Endothelial cell of umbilical vein (primary cell): ENCODE measurements at regions not wholly inside any gene's neighbourhood (a gene's known extent, or its start where the extent isn't known, plus 50 kb on each side); places are given as distances from the start of the nearest gene placed in this dataset.

ENCODE experiments used
- BruUV-seq: library from RNA; stranded (reverse); fragments of 400-500 nt; replicated peaks from 2 replicates; lab custom pipeline; 2021; lab: Mats Ljungman, UMichigan
- CTCF ChIA-PET: fragments of 300-600, 350-600 bp; sonication (Branson Sonifier 250); formaldehyde crosslinking; loops from one replicate; lab custom pipeline; 2021; ENCODE audit warnings: antibody characterized with exemption, inconsistent platforms; lab: Charles Lee
- POLR2A ChIA-PET: fragments of 300-600, 350-600 bp; sonication (Branson Sonifier 250); formaldehyde crosslinking; loops from one replicate; lab custom pipeline; 2021; ENCODE audit warnings: antibody characterized with exemption, inconsistent platforms; lab: Charles Lee
- DNase-seq: peaks from one replicate; pipeline ENCODE4 v3.0.0-alpha.2; 2011; ENCODE audit warnings: low read depth, low spot score
- FAIRE-seq: peaks from 2 replicates; lab custom pipeline; 2011; peaks lifted over from hg19 to GRCh38; lab: Jason Lieb, UNC
- H2AFZ ChIP-seq: 2 replicates; pipeline ENCODE4 v1.6.0; 2012; ENCODE audit warnings: low read depth, low read length, control low read depth, inconsistent platforms
- H3K27ac ChIP-seq: 2 replicates; pipeline ENCODE4 v1.5.1; 2011; ENCODE audit warnings: low read depth, mild to moderate bottlenecking, control low read depth, low read length, moderate library complexity; ENCODE audit not compliant: insufficient read depth
- H3K27me3 ChIP-seq, 2 experiments: 2 replicates each; pipeline versions ENCODE4 v1.6.0 to v1.6.1; 2011; ENCODE audit warnings: low read length in 2 of 2, mixed read lengths in 1 of 2; ENCODE audit not compliant: control insufficient read depth in 2 of 2, insufficient read depth in 2 of 2
- H3K36me3 ChIP-seq, 2 experiments: 2 replicates in 1 of 2; 3 replicates in 1 of 2; pipeline ENCODE4 v1.5.1; 2011; ENCODE audit warnings: low read length in 2 of 2, mild to moderate bottlenecking in 1 of 2, moderate library complexity in 1 of 2; ENCODE audit not compliant: control insufficient read depth in 2 of 2, insufficient read depth in 2 of 2; ENCODE audit errors: extremely low read depth in 1 of 2
- H3K4me1 ChIP-seq: 3 replicates; pipeline ENCODE4 v1.5.1; 2011; ENCODE audit warnings: mild to moderate bottlenecking, low read length; ENCODE audit not compliant: control insufficient read depth, insufficient read depth; ENCODE audit errors: extremely low read depth
- H3K4me2 ChIP-seq: 2 replicates; pipeline ENCODE4 v1.6.1; 2011; ENCODE audit warnings: low read length, control low read depth, mixed read lengths; ENCODE audit not compliant: insufficient read depth
- H3K4me3 ChIP-seq, 3 experiments: fragments of 200-600 bp in 1 of 3; sonication (generic), shearing (Covaris generic) in 1 of 3; replicated peaks in 1 of 3; 2 replicates each; pipeline ENCODE4 v1.5.1; 2011 to 2016; ENCODE audit warnings: control low read depth in 3 of 3, low read length in 3 of 3, mild to moderate bottlenecking in 2 of 3, inconsistent platforms in 1 of 3, low read depth in 1 of 3, moderate library complexity in 1 of 3; ENCODE audit not compliant: insufficient read depth in 1 of 3
- H3K79me2 ChIP-seq: 2 replicates; pipeline ENCODE4 v1.6.0; 2012; ENCODE audit warnings: low read length, inconsistent platforms; ENCODE audit not compliant: control insufficient read depth, insufficient read depth
- H3K9ac ChIP-seq: replicated peaks from 2 replicates; pipeline ENCODE3; 2011; ENCODE audit warnings: low read length, control low read depth; ENCODE audit not compliant: insufficient read depth; ENCODE audit errors: extremely low read depth
- H3K9me1 ChIP-seq: replicated peaks from 3 replicates; pipeline ENCODE4 v1.6.0; 2011; ENCODE audit warnings: mild to moderate bottlenecking, low read length; ENCODE audit not compliant: control insufficient read depth, insufficient read depth; ENCODE audit errors: extremely low read depth
- H3K9me3 ChIP-seq: replicated peaks from 2 replicates; pipeline ENCODE4 v1.5.1; 2012; ENCODE audit warnings: low read length, inconsistent platforms; ENCODE audit not compliant: control insufficient read depth, insufficient read depth
- H4K20me1 ChIP-seq: replicated peaks from 2 replicates; pipeline ENCODE3; 2011; ENCODE audit warnings: mild to moderate bottlenecking, low read length; ENCODE audit not compliant: control insufficient read depth, insufficient read depth; ENCODE audit errors: extremely low read depth
- CTCF ChIP-seq, 2 donors: IDR thresholded peaks; 1 replicate in 1 of 2; 2 replicates in 1 of 2; pipeline ENCODE4 v1.5.1; 2011; ENCODE audit warnings: low read length in 2 of 2, mild to moderate bottlenecking in 2 of 2, moderate library complexity in 2 of 2, control low read depth in 1 of 2, inconsistent platforms in 1 of 2, low read depth in 1 of 2; ENCODE audit not compliant: insufficient read depth in 1 of 2; ENCODE audit errors: extremely low read depth in 1 of 2
- EZH2 ChIP-seq: IDR thresholded peaks from 2 replicates; pipeline ENCODE4 v1.6.1; 2012; ENCODE audit warnings: borderline replicate concordance, low read depth, mild to moderate bottlenecking, moderate library complexity, low read length, inconsistent platforms; ENCODE audit not compliant: severe bottlenecking
- FOS ChIP-seq: IDR thresholded peaks from 2 replicates; pipeline ENCODE4 v1.6.1; 2011; ENCODE audit warnings: mild to moderate bottlenecking, low read length, moderate library complexity, borderline replicate concordance; ENCODE audit not compliant: insufficient read depth
- GATA2 ChIP-seq: IDR thresholded peaks from 2 replicates; pipeline ENCODE4 v1.7.0; 2011; ENCODE audit warnings: low read depth, mild to moderate bottlenecking, moderate library complexity, mixed read lengths, low read length; ENCODE audit not compliant: insufficient read length, insufficient read depth
- JUN ChIP-seq: IDR thresholded peaks from 2 replicates; pipeline ENCODE4 v1.6.1; 2011; ENCODE audit warnings: borderline replicate concordance, low read depth; ENCODE audit not compliant: insufficient read length, insufficient read depth
- MAX ChIP-seq: IDR thresholded peaks from 2 replicates; pipeline ENCODE4 v1.6.1; 2011; ENCODE audit not compliant: insufficient read depth, insufficient read length
- MYC ChIP-seq: IDR thresholded peaks from one replicate; pipeline ENCODE4 v1.6.1; 2011; ENCODE audit warnings: mild to moderate bottlenecking, low read depth, low read length
- POLR2A ChIP-seq: IDR thresholded peaks from 2 replicates; pipeline ENCODE4 v1.6.1; 2012; ENCODE audit warnings: low read depth, mild to moderate bottlenecking, control low read depth, low read length
- POLR2AphosphoS5 ChIP-seq: IDR thresholded peaks from 2 replicates; pipeline ENCODE4 v1.6.1; 2012; ENCODE audit warnings: low read depth, mild to moderate bottlenecking, control low read depth, low read length, moderate library complexity; ENCODE audit not compliant: insufficient read depth
- dilution Hi-C: fragments of 300-500 bp; cut with MboI; formaldehyde crosslinking; loops from one replicate; pipeline ENCODE4 v1.15.0; 2019; ENCODE audit warnings: low sequenced_read_pairs; ENCODE audit not compliant: extremely low pct_ligation_motif_present
- intact Hi-C: fragments of 100-400 bp; cut with micrococcal nuclease; formaldehyde crosslinking; loops from one replicate; pipeline ENCODE4 v1.10.0; 2022

GRCh38 chr5:53161876-53162275 lies 52.3 kb upstream of the MOCS2 start:
- DNase-seq (no peak), FAIRE-seq (no peak)
- no peaks in the 10 kb centered on the region for H3K9me1 ChIP-seq
- H2AFZ ChIP-seq, result no peak overlapping the region
- H3K36me3 ChIP-seq, result no peaks in the 10 kb centered on the region
- no peak overlapping the region for H3K9ac ChIP-seq
- H3K4me1 ChIP-seq, result no peaks in the 10 kb centered on the region
- H3K9me3 ChIP-seq, result no peaks in the 10 kb centered on the region
- H4K20me1 ChIP-seq, result no peaks in the 10 kb centered on the region
- dilution Hi-C loops (no loop called here), intact Hi-C loops (no loop called here)
- no peak for TF ChIP-seq MYC
- TF ChIP-seq EZH2, result no peak
- no peak for TF ChIP-seq CTCF (IDR thresholded peaks at IDR 0.05; ENCODE audit: extremely low read depth in 1 of 2, insufficient read depth in 1 of 2, low read depth in 1 of 2, low read length in 2 of 2)
- TF ChIP-seq FOS, result no peak
- TF ChIP-seq GATA2, result no peak
- TF ChIP-seq POLR2AphosphoS5, result no peak
- no peak for TF ChIP-seq POLR2A
- TF ChIP-seq MAX, result no peak
- TF ChIP-seq JUN, result no peak
- CTCF ChIA-PET, result interaction anchor here (0.6 to 1.6 kb wide), 2 partner anchors 9 to 831 kb away, joined by 3 to 5 read pairs; no protein-coding TSS in a partner anchor
- no peaks in the 10 kb centered on the region for H3K79me2 ChIP-seq
- POLR2A ChIA-PET, result no interaction called here
- H3K4me2 ChIP-seq, result no peak overlapping the region
- BruUV-seq, result no TSS peak
- H3K4me3 ChIP-seq, result no peak overlapping the region
- H3K27ac ChIP-seq, result no peak overlapping the region
- H3K27me3 ChIP-seq, result peaks cover 2% of the 10 kb centered on the region in 2 experiments
